HepG2 (cell line): ENCODE measurements at regions not wholly inside any gene's neighbourhood (a gene's known extent, or its start where the extent isn't known, plus 50 kb on each side); places are given as distances from the start of the nearest gene placed in this dataset.

Source experiments
- STAT5B ChIP-seq: sonication (generic); formaldehyde crosslinking; IDR thresholded peaks from 2 replicates; pipeline ENCODE4 v1.4.0; 2020; ENCODE audit warnings: missing genetic modification reagents
- ZNF24 ChIP-seq: fragments of 450-650 bp; IDR thresholded peaks from 2 replicates; pipeline ENCODE4 v1.6.1; 2017; ENCODE audit warnings: antibody characterized with exemption, mild to moderate bottlenecking

DNA sequence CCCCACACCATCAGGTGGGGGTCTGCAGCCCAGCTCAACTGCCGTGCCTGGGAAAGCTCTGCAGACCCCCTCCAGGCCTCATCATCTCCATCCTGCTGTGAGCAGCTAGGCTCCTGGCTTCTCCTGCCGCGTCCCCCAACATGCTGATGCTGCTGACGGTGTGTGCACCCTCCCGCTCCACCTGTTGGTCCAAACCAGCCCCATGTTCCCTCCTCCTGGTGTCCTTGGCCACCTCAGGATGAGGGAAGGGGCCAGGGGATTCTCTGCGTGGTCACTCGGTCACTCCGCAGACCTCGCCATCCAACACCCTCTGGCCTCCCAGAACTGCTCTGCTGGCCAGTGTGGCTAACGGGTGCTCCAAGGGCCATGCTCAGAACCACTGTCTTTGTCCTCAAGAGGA is 368.6 kb downstream of the FOXL1 start:
- TF ChIP-seq ZNF24 = no peak
- TF ChIP-seq STAT5B (CRISPR knock-in tag) = no peak
